Heart left ventricle (tissue), 13 donors: ENCODE measurements at regions not wholly inside any gene's neighbourhood (a gene's known extent, or its start where the extent isn't known, plus 50 kb on each side); places are given as distances from the start of the nearest gene placed in this dataset.

Experiments used
- CTCF ChIP-seq, 12 donors: fragments of 200-600 bp; sonication (generic) in 4 of 12; IDR thresholded peaks; one replicate each; pipeline versions ENCODE4 v1.5.0 to v1.8.0; 2018 to 2022; ENCODE audit warnings: antibody characterized with exemption in 12 of 12, mild to moderate bottlenecking in 5 of 12
- POLR2A ChIP-seq, 2 donors: fragments of 450-650 bp; IDR thresholded peaks; one replicate each; pipeline ENCODE4 v1.6.1; 2017; ENCODE audit warnings: antibody characterized with exemption in 2 of 2, mild to moderate bottlenecking in 2 of 2, moderate library complexity in 2 of 2
- donor health status: ischemic (EF 13 %, LVEDD 7.1; RV severe dilation, severe dysfunction).
- donor health status: DM: no; HTN: yes; CAD: no.
- donor health status: DM: no; HTN: no; CAD: no.
- donor health status: ischemic (EF 25% LVEDD 6.9; RV normal size, moderate dysfunction).
- donor health status: ischemic (EF 25% LVEDD 5.7; RV mildly dilated, moderate dysfunction).
- donor health status: ischemic (EF 35%, LVEDD 5.7; RV mildly dilated, moderate dysfunction).
- donor health status: nonischemic (EF 11% LVEDD 7.7; RV severe dilation, severe dysfunction).
- donor health status: DM: yes; HTN: yes; CAD: no.
- donor health status: PGD.
- donor health status: ischemic (EF 29% LVEDD 5.4; RV normal size, mild dysfunction).
- donor health status: nonischemic (EF 23%, LVEDD 6.1; RV moderate dilation, normal function).

GRCh38 chr2:138898855-138899254, 118.7 kb upstream of the NXPH2 start:
- TF ChIP-seq CTCF (IDR thresholded peaks at IDR 0.05), result no peak
- TF ChIP-seq POLR2A (IDR thresholded peaks at IDR 0.05), result no peak
